ENCODE measurements at regions not wholly inside any gene's neighbourhood (a gene's known extent, or its start where the extent isn't known, plus 50 kb on each side); places are given as distances from the start of the nearest gene placed in this dataset.

GRCh38 chr21:27502801-27503200 is 535.9 kb upstream of the ADAMTS5 start:
- ATAC-seq (no peak), DNase-seq (no peak)
- intact Hi-C loops (cut with DNase I, micrococcal nuclease) = no loop called here
- TF ChIP-seq CTCF (IDR thresholded peaks at IDR 0.05) = no peak
- Histone ChIP-seq H3K4me1 (ENCODE audit: low read depth) (no peaks in the 10 kb centered on the region), H3K4me3 (no peak overlapping the region), H3K9me3 (no peaks in the 10 kb centered on the region), H3K36me3 (ENCODE audit: low read depth) (no peaks in the 10 kb centered on the region)

GRCh38 chr21:27498025-27498424 is 531.1 kb upstream of the ADAMTS5 start:
- TF ChIP-seq CTCF (IDR thresholded peaks at IDR 0.05) = no peak

GRCh38 chr21:27495836-27496235 is 528.9 kb upstream of the ADAMTS5 start:
- Histone ChIP-seq H3K9me3 (no peaks in the 10 kb centered on the region), H3K4me1 (ENCODE audit: low read depth) (no peaks in the 10 kb centered on the region), H3K4me3 (no peak overlapping the region), H3K36me3 (ENCODE audit: low read depth) (no peaks in the 10 kb centered on the region)
- DNase-seq (no peak), ATAC-seq (no peak)
- TF ChIP-seq CTCF (IDR thresholded peaks at IDR 0.05) = no peak
- intact Hi-C loops (cut with DNase I, micrococcal nuclease) = no loop called here

More at GRCh38 chr21:27498025-27498424, 531.1 kb upstream of the ADAMTS5 start:
- no peaks in the 10 kb centered on the region for H3K36me3 ChIP-seq (ENCODE audit: low read depth)
- DNase-seq (no peak), ATAC-seq (no peak)
- no peaks in the 10 kb centered on the region for H3K4me1 ChIP-seq (ENCODE audit: low read depth)
- no peaks in the 10 kb centered on the region for H3K9me3 ChIP-seq
- intact Hi-C loops (cut with DNase I, micrococcal nuclease) = no loop called here
- H3K4me3 ChIP-seq = no peak overlapping the region

GRCh38 chr21:27493542-27493941 is 526.7 kb upstream of the ADAMTS5 start:
- ATAC-seq (no peak), DNase-seq (no peak)
- no peak for TF ChIP-seq CTCF (IDR thresholded peaks at IDR 0.05)
- Histone ChIP-seq H3K36me3 (ENCODE audit: low read depth) (no peaks in the 10 kb centered on the region), H3K4me3 (no peak overlapping the region), H3K9me3 (no peaks in the 10 kb centered on the region), H3K4me1 (ENCODE audit: low read depth) (no peaks in the 10 kb centered on the region)
- intact Hi-C loops (cut with DNase I, micrococcal nuclease) = no loop called here

- DNase-seq = no peak
- Histone ChIP-seq H3K4me3 (no peak overlapping the region), H3K9me3 (no peaks in the 10 kb centered on the region), H3K36me3 (ENCODE audit: low read depth) (no peaks in the 10 kb centered on the region), H3K4me1 (ENCODE audit: low read depth) (no peaks in the 10 kb centered on the region)
- intact Hi-C loops (cut with DNase I, micrococcal nuclease) = no loop called here
- no peak for ATAC-seq
- no peak for TF ChIP-seq CTCF (IDR thresholded peaks at IDR 0.05)
These were observed 520.8 kb upstream of the ADAMTS5 start for GRCh38 chr21:27487676-27488075.

- intact Hi-C loops (cut with DNase I, micrococcal nuclease) = no loop called here
- TF ChIP-seq CTCF (IDR thresholded peaks at IDR 0.05) = no peak
- ATAC-seq = peak; percentile 34
These were observed 514.0 kb upstream of the ADAMTS5 start for GRCh38 chr21:27480841-27481261.

More at GRCh38 chr21:27480841-27481261, 514.0 kb upstream of the ADAMTS5 start:
- Histone ChIP-seq H3K4me3 (no peak overlapping the region), H3K9me3 (no peaks in the 10 kb centered on the region), H3K4me1 (ENCODE audit: low read depth) (no peaks in the 10 kb centered on the region), H3K36me3 (ENCODE audit: low read depth) (no peaks in the 10 kb centered on the region)
- no peak for DNase-seq
